GM12878 (cell line): ENCODE measurements at regions not wholly inside any gene's neighbourhood (a gene's known extent, or its start where the extent isn't known, plus 50 kb on each side); places are given as distances from the start of the nearest gene placed in this dataset.

ENCODE experiments used
- ATAC-seq: fragments of 200-7000 bp; cut with Tn5 transposase; 3 replicates; pipeline ENCODE4 v1.9.1; 2020; ENCODE audit warnings: mild to moderate bottlenecking, moderate library complexity
- BruUV-seq: library from RNA; stranded (reverse); fragments of 400-500 nt; replicated peaks from 2 replicates; lab custom pipeline; 2021; lab: Mats Ljungman, UMichigan
- CTCF ChIA-PET: fragments of 300-600 bp; sonication (Branson Sonifier 250); formaldehyde crosslinking; extraction: SDS; loops from one replicate; lab custom pipeline; 2021; ENCODE audit warnings: inconsistent platforms; lab: Yijun Ruan, JAX
- POLR2A ChIA-PET: fragments of 350-600 bp; formaldehyde crosslinking; extraction: SDS; loops from one replicate; lab custom pipeline; 2021; ENCODE audit warnings: inconsistent platforms; lab: Charles Lee
- RAD21 ChIA-PET: fragments of 300-600 bp; sonication (Branson Sonifier 250); formaldehyde crosslinking; loops from one replicate; lab custom pipeline; 2023; ENCODE audit warnings: antibody characterized with exemption; ENCODE audit not compliant: unreplicated experiment; lab: Charles Lee
- SMC1A ChIA-PET: fragments of 300-600 bp; sonication (Branson Sonifier 250); formaldehyde crosslinking; loops from one replicate; lab custom pipeline; 2023; ENCODE audit not compliant: unreplicated experiment, uncharacterized antibody; lab: Charles Lee
- DNase-seq: peaks from one replicate; pipeline ENCODE4 v3.0.0-alpha.2; 2011; ENCODE audit warnings: low read depth, low spot score
- FAIRE-seq: peaks from 3 replicates; lab custom pipeline; 2011; peaks lifted over from hg19 to GRCh38; lab: Jason Lieb, UNC
- H2AFZ ChIP-seq: 2 replicates; pipeline ENCODE4 v1.6.0; 2011; ENCODE audit warnings: low read depth, low read length, control low read depth; ENCODE audit not compliant: control insufficient read depth
- H3K27ac ChIP-seq: 2 replicates; pipeline ENCODE4 v1.5.1; 2011; ENCODE audit warnings: control low read depth; ENCODE audit not compliant: control insufficient read depth, insufficient read depth
- H3K27me3 ChIP-seq, 2 experiments: replicated peaks in 1 of 2; 2 replicates each; pipeline versions ENCODE4 v1.6.0 to v1.6.1; 2011; ENCODE audit warnings: low read length in 1 of 2; ENCODE audit not compliant: control insufficient read depth in 2 of 2, insufficient read depth in 2 of 2
- H3K36me3 ChIP-seq, 2 experiments: 2 replicates each; pipeline ENCODE4 v1.5.1; 2011; ENCODE audit warnings: low read length in 1 of 2; ENCODE audit not compliant: control insufficient read depth in 2 of 2, insufficient read depth in 2 of 2
- H3K4me1 ChIP-seq: 2 replicates; pipeline ENCODE4 v1.6.1; 2011; ENCODE audit warnings: mild to moderate bottlenecking, low read length, moderate library complexity, mixed read lengths; ENCODE audit not compliant: control insufficient read depth, insufficient read depth
- H3K4me2 ChIP-seq: 2 replicates; pipeline ENCODE4 v1.6.0; 2011; ENCODE audit warnings: control low read depth; ENCODE audit not compliant: control insufficient read depth, insufficient read depth
- H3K4me3 ChIP-seq: fragments of 200-600 bp; sonication (generic); 2 replicates; pipeline ENCODE4 v1.5.1; 2016
- H3K79me2 ChIP-seq: 2 replicates; pipeline ENCODE4 v1.6.0; 2011; ENCODE audit warnings: low read length; ENCODE audit not compliant: control insufficient read depth, insufficient read depth
- H3K9ac ChIP-seq: 2 replicates; pipeline ENCODE4 v1.8.0; 2011; ENCODE audit warnings: low read length, control low read depth, mixed read lengths; ENCODE audit not compliant: control insufficient read depth, insufficient read depth
- H3K9me3 ChIP-seq: replicated peaks from 3 replicates; pipeline ENCODE4 v1.5.1; 2011; ENCODE audit warnings: mild to moderate bottlenecking, low read length; ENCODE audit not compliant: control insufficient read depth, insufficient read depth
- H4K20me1 ChIP-seq: 2 replicates; pipeline ENCODE4 v1.6.0; 2011; ENCODE audit not compliant: control insufficient read depth, insufficient read depth
- JUND ChIP-seq: IDR thresholded peaks from 2 replicates; pipeline ENCODE4 v1.6.1; 2012; ENCODE audit warnings: low read depth, mild to moderate bottlenecking, low read length, improper control_type of control experiment, moderate library complexity
- POLR2AphosphoS5 ChIP-seq: IDR thresholded peaks from 2 replicates; pipeline ENCODE4 v1.6.1; 2011; ENCODE audit warnings: mild to moderate bottlenecking, low read length, inconsistent platforms
- RELA ChIP-seq: fragments of 450-650 bp; IDR thresholded peaks from 2 replicates; pipeline ENCODE4 v1.8.0; 2014; ENCODE audit warnings: borderline replicate concordance; ENCODE audit not compliant: partially characterized antibody
- SMAD1 ChIP-seq: fragments of 450-650 bp; IDR thresholded peaks from 2 replicates; pipeline ENCODE4 v1.6.1; 2018; ENCODE audit warnings: mild to moderate bottlenecking, low read depth; ENCODE audit not compliant: partially characterized antibody
- SREBF1 ChIP-seq: IDR thresholded peaks from 2 replicates; pipeline ENCODE4 v1.6.1; 2012; ENCODE audit warnings: mild to moderate bottlenecking, low read length
- STAT3 ChIP-seq: IDR thresholded peaks from 2 replicates; pipeline ENCODE4 v1.6.1; 2011; ENCODE audit warnings: low read depth, low read length, improper control_type of control experiment
- WGBS: methylation state at CpG from one replicate; pipeline ENCODE4 v1.1.6; 2016; ENCODE audit warnings: low lambda C conversion rate; ENCODE audit not compliant: insufficient replicate concordance, insufficient coverage; ENCODE audit errors: missing lambda C conversion rate; 5-methylcytosine and 5-hydroxymethylcytosine counted together
- in situ Hi-C: fragments of 300-500 bp; cut with MboI; formaldehyde crosslinking; loops from 9 replicates; pipeline ENCODE4 v1.14.3; 2018; ENCODE audit warnings: mixed read lengths
- intact Hi-C: fragments of 100-400 bp; cut with micrococcal nuclease; formaldehyde crosslinking; loops from one replicate; pipeline ENCODE4 v1.14.2; 2022; ENCODE audit not compliant: unreplicated experiment
- TF ChIP-seq, protein P1 (sequence below): fragments of 450-650 bp; IDR thresholded peaks from 2 replicates; pipeline ENCODE4 v1.6.1; 2016; ENCODE audit warnings: mild to moderate bottlenecking
- TF ChIP-seq, protein P2 (sequence below): fragments of 450-650 bp; IDR thresholded peaks from 2 replicates; pipeline ENCODE4 v1.6.1; 2014; ENCODE audit warnings: mild to moderate bottlenecking
- TF ChIP-seq, protein P3 (sequence below): IDR thresholded peaks from 2 replicates; pipeline ENCODE4 v1.6.1; 2011; ENCODE audit warnings: mild to moderate bottlenecking, low read depth, low read length, moderate library complexity; ENCODE audit not compliant: insufficient replicate concordance
- TF ChIP-seq, protein P4 (sequence below): fragments of 450-650 bp; IDR thresholded peaks from 2 replicates; pipeline ENCODE4 v1.6.1; 2018; ENCODE audit warnings: mild to moderate bottlenecking, low read depth, moderate library complexity; ENCODE audit not compliant: partially characterized antibody

DNA sequence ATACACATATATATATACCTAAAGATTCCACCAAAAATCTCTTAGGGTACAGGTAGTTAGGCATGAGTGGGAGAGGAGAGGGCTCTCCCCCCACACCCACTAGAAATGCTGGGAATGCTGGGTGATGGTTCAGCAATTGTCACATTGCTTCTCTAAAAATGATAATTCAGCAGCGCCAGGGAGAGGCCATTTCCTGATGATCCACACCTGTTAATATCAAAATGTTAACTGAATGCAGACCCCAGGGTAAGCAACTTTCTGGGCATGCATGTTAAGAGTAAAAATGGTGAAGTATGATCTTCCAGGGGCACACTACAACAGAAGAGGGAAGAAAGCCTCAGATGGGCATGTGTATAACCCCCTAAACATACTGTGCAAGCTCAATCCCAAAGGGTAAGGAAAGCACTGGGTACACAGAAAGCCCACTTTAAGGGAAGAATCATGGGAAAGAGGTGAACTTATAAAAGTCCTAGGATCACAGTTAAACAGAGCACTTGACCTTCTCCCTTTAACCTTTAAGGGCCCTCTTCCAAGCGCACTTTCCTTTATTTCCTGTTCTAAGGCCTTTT lies 67.6 kb upstream of the GNAZ start:
- POLR2A ChIA-PET: no interaction called here
- no peak overlapping the region for H3K27ac ChIP-seq
- FAIRE-seq (no peak), ATAC-seq (no peak), DNase-seq (no peak)
- CTCF ChIA-PET: no interaction called here
- no peak overlapping the region for H3K4me2 ChIP-seq
- SMC1A ChIA-PET: no interaction called here
- BruUV-seq: no TSS peak
- RAD21 ChIA-PET: no interaction called here
- no peaks in the 10 kb centered on the region for H3K79me2 ChIP-seq
- TF ChIP-seq, protein P1, sequence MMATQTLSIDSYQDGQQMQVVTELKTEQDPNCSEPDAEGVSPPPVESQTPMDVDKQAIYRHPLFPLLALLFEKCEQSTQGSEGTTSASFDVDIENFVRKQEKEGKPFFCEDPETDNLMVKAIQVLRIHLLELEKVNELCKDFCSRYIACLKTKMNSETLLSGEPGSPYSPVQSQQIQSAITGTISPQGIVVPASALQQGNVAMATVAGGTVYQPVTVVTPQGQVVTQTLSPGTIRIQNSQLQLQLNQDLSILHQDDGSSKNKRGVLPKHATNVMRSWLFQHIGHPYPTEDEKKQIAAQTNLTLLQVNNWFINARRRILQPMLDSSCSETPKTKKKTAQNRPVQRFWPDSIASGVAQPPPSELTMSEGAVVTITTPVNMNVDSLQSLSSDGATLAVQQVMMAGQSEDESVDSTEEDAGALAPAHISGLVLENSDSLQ: no peak
- TF ChIP-seq, protein P2, sequence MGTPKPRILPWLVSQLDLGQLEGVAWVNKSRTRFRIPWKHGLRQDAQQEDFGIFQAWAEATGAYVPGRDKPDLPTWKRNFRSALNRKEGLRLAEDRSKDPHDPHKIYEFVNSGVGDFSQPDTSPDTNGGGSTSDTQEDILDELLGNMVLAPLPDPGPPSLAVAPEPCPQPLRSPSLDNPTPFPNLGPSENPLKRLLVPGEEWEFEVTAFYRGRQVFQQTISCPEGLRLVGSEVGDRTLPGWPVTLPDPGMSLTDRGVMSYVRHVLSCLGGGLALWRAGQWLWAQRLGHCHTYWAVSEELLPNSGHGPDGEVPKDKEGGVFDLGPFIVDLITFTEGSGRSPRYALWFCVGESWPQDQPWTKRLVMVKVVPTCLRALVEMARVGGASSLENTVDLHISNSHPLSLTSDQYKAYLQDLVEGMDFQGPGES: no peak
- H3K36me3 ChIP-seq: no peaks in the 10 kb centered on the region
- no peak overlapping the region for H3K9ac ChIP-seq
- H3K9me3 ChIP-seq: peaks cover 1% of the 10 kb centered on the region; the same call in 2 of the 3 replicates
- H3K4me3 ChIP-seq: no peak overlapping the region
- H3K27me3 ChIP-seq: no peaks in the 10 kb centered on the region
- intact Hi-C loops (no loop called here), in situ Hi-C loops (no loop called here)
- 79% methylated on average over 2 of the region's 2 CpGs for WGBS
- H4K20me1 ChIP-seq: no peaks in the 10 kb centered on the region
- H2AFZ ChIP-seq: no peak overlapping the region
- H3K4me1 ChIP-seq: no peaks in the 10 kb centered on the region

DNA sequence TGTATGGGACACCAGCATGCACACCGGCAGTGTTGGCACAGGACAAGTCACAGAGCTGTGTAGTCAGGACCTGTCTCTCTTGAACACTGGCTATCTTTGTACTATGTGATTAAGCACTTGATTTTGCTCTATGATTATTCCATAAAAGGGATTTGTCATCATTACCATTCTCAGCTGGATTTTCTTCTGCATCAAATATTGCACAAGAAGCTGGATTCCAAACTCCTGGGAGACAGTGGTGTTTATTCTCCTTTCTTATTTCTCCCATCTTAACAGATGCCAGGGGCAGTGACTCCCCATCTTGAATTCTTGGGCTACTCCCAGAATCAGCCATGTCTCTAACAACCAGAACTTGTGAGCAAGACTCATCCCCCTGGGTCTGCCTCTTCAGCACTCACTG lies 62.5 kb upstream of the GNAZ start:
- ChIA-PET POLR2A (no interaction called here), RAD21 (no interaction called here), CTCF (interaction anchor here (4.0 kb wide), 1 partner anchor 47 kb away, joined by 14 read pairs; no protein-coding TSS in a partner anchor), SMC1A (interaction anchor here (0.6 to 1.5 kb wide), 5 partner anchors 11 to 48 kb away, joined by 3 to 7 read pairs (median 3); no protein-coding TSS in a partner anchor)
- Histone ChIP-seq H3K4me3 (no peak overlapping the region), H3K4me2 (no peak overlapping the region), H3K9me3 (no peaks in the 10 kb centered on the region), H4K20me1 (no peaks in the 10 kb centered on the region), H3K36me3 (no peaks in the 10 kb centered on the region), H3K27ac (no peak overlapping the region), H3K27me3 (0 out of 4 replicates have a peak, but pooled peaks cover 0 to 3% of the 10 kb centered on the region in 2 experiments), H3K4me1 (peaks cover 14% of the 10 kb centered on the region), H2AFZ (no peak overlapping the region), H3K79me2 (no peaks in the 10 kb centered on the region), H3K9ac (no peak overlapping the region)
- in situ Hi-C loops: no loop called here
- no peak for ATAC-seq
- 67% methylated on average over 1 of the region's 1 CpG for WGBS
- intact Hi-C loops: no loop called here
- no TSS peak for BruUV-seq
- FAIRE-seq: no peak
- DNase-seq: no peak
- TF ChIP-seq RELA (no peak), JUND (no peak), SMAD1 (no peak), SREBF1 (no peak), STAT3 (no peak), POLR2AphosphoS5 (no peak)
- TF ChIP-seq, protein P3, sequence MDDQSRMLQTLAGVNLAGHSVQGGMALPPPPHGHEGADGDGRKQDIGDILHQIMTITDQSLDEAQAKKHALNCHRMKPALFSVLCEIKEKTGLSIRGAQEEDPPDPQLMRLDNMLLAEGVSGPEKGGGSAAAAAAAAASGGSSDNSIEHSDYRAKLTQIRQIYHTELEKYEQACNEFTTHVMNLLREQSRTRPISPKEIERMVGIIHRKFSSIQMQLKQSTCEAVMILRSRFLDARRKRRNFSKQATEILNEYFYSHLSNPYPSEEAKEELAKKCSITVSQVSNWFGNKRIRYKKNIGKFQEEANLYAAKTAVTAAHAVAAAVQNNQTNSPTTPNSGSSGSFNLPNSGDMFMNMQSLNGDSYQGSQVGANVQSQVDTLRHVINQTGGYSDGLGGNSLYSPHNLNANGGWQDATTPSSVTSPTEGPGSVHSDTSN: no peak
- TF ChIP-seq, protein P4, sequence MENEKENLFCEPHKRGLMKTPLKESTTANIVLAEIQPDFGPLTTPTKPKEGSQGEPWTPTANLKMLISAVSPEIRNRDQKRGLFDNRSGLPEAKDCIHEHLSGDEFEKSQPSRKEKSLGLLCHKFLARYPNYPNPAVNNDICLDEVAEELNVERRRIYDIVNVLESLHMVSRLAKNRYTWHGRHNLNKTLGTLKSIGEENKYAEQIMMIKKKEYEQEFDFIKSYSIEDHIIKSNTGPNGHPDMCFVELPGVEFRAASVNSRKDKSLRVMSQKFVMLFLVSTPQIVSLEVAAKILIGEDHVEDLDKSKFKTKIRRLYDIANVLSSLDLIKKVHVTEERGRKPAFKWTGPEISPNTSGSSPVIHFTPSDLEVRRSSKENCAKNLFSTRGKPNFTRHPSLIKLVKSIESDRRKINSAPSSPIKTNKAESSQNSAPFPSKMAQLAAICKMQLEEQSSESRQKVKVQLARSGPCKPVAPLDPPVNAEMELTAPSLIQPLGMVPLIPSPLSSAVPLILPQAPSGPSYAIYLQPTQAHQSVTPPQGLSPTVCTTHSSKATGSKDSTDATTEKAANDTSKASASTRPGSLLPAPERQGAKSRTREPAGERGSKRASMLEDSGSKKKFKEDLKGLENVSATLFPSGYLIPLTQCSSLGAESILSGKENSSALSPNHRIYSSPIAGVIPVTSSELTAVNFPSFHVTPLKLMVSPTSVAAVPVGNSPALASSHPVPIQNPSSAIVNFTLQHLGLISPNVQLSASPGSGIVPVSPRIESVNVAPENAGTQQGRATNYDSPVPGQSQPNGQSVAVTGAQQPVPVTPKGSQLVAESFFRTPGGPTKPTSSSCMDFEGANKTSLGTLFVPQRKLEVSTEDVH: no peak
